OCI-LY3 (cell line): ENCODE measurements at regions not wholly inside any gene's neighbourhood (a gene's known extent, or its start where the extent isn't known, plus 50 kb on each side); places are given as distances from the start of the nearest gene placed in this dataset.

Source experiments
- H2AFZ ChIP-seq: fragments of 200-600, 300-600 bp; shearing (Covaris generic); 2 replicates; pipeline ENCODE4 v1.6.0; 2014; ENCODE audit warnings: antibody characterized with exemption, low read depth, low read length
- H3K27ac ChIP-seq: fragments of 200-600, 300-600 bp; sonication (generic); 2 replicates; pipeline ENCODE4 v1.5.1; 2014; ENCODE audit warnings: mild to moderate bottlenecking, low read length, moderate library complexity, mixed read lengths
- H3K27me3 ChIP-seq: fragments of 200-600, 300-600 bp; sonication (generic); 2 replicates; pipeline ENCODE4 v1.6.1; 2014; ENCODE audit warnings: low read depth, low read length, mixed read lengths
- H3K36me3 ChIP-seq: fragments of 200-600, 300-600 bp; sonication (generic); replicated peaks from 2 replicates; pipeline ENCODE3; 2014; ENCODE audit warnings: low read depth, low read length, mixed read lengths
- H3K4me1 ChIP-seq: fragments of 300-600, 200-600 bp; sonication (generic); 2 replicates; pipeline ENCODE4 v1.6.1; 2014; ENCODE audit warnings: low read length, mixed read lengths
- H3K4me2 ChIP-seq: fragments of 200-600, 300-600 bp; sonication (generic); 2 replicates; pipeline ENCODE4 v1.6.1; 2014; ENCODE audit warnings: low read length, mixed read lengths
- H3K4me3 ChIP-seq: fragments of 300-600, 200-600 bp; sonication (generic); 2 replicates; pipeline ENCODE4 v1.5.1; 2014; ENCODE audit warnings: antibody characterized with exemption, mild to moderate bottlenecking, low read length, moderate library complexity
- H3K79me2 ChIP-seq: fragments of 300-600, 200-600 bp; shearing (Covaris generic); 2 replicates; pipeline ENCODE4 v1.6.1; 2014; ENCODE audit warnings: mild to moderate bottlenecking, low read length, mixed read lengths
- H3K9ac ChIP-seq: fragments of 300-600, 200-600 bp; shearing (Covaris generic); 2 replicates; pipeline ENCODE4 v1.6.0; 2014; ENCODE audit warnings: mild to moderate bottlenecking, low read length, moderate library complexity
- H3K9me3 ChIP-seq: fragments of 200-600, 300-600 bp; shearing (Covaris generic); 2 replicates; pipeline ENCODE4 v1.6.1; 2014; ENCODE audit warnings: low read length, mixed read lengths; ENCODE audit not compliant: insufficient read depth
- H4K20me1 ChIP-seq: fragments of 200-600, 300-600 bp; sonication (generic); 2 replicates; pipeline ENCODE4 v1.6.1; 2016; ENCODE audit warnings: low read length, mixed read lengths; ENCODE audit not compliant: insufficient read depth
- CTCF ChIP-seq: fragments of 200-600, 300-600 bp; sonication (generic); IDR thresholded peaks from 2 replicates; pipeline ENCODE4 v1.5.1; 2014; ENCODE audit warnings: antibody characterized with exemption, low read length, low read depth
- EZH2phosphoT487 ChIP-seq: fragments of 200-600 bp; shearing (Covaris generic); IDR thresholded peaks from 2 replicates; pipeline ENCODE4 v1.6.1; 2018; ENCODE audit warnings: antibody characterized with exemption, mixed run types, low read depth

GRCh38 chr12:88865537-88865936 lies 285.3 kb upstream of the KITLG start:
- no peaks in the 10 kb centered on the region for H4K20me1 ChIP-seq
- H3K36me3 ChIP-seq = no peaks in the 10 kb centered on the region
- H3K27me3 ChIP-seq = no peaks in the 10 kb centered on the region
- no peak for TF ChIP-seq CTCF
- TF ChIP-seq EZH2phosphoT487 = no peak
- no peak overlapping the region for H3K9ac ChIP-seq
- H3K4me3 ChIP-seq = no peak overlapping the region
- H3K4me2 ChIP-seq = no peak overlapping the region
- no peak overlapping the region for H2AFZ ChIP-seq
- H3K79me2 ChIP-seq = no peaks in the 10 kb centered on the region
- H3K9me3 ChIP-seq = no peaks in the 10 kb centered on the region
- H3K27ac ChIP-seq = no peak overlapping the region
- no peaks in the 10 kb centered on the region for H3K4me1 ChIP-seq

GRCh38 chr12:88860851-88861250 lies 280.6 kb upstream of the KITLG start:
- no peak for TF ChIP-seq EZH2phosphoT487
- TF ChIP-seq CTCF = no peak

DNA sequence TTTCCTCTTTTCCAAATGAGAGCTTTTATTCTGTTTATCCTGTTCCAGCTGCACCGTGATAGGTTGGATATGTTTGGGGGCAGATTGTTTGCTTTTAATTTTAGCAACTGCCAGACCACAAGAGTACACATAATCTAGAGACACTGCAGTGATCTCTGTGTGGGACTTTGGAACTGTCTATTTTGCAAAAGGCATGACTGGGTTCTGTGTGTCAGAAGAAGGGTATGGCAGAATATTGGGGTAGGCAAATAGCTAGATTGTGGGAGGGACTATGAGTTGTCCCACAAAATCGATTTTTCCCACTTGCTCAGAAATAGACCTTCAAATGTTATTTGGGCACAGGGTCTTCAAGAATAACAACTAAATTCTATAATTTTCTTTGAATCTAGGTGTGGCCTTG lies 275.9 kb upstream of the KITLG start:
- Histone ChIP-seq H3K4me3 (no peak overlapping the region), H3K9me3 (no peaks in the 10 kb centered on the region), H3K36me3 (no peaks in the 10 kb centered on the region), H3K27ac (no peak overlapping the region), H2AFZ (no peak overlapping the region), H3K4me2 (no peak overlapping the region), H3K9ac (no peak overlapping the region), H3K4me1 (no peaks in the 10 kb centered on the region), H3K27me3 (no peaks in the 10 kb centered on the region), H3K79me2 (no peaks in the 10 kb centered on the region), H4K20me1 (no peaks in the 10 kb centered on the region)
- TF ChIP-seq EZH2phosphoT487 = no peak
- no peak for TF ChIP-seq CTCF

More at GRCh38 chr12:88860851-88861250, 280.6 kb upstream of the KITLG start:
- Histone ChIP-seq H3K36me3 (no peaks in the 10 kb centered on the region), H3K4me3 (no peak overlapping the region), H4K20me1 (no peaks in the 10 kb centered on the region), H3K79me2 (no peaks in the 10 kb centered on the region), H3K9me3 (no peaks in the 10 kb centered on the region), H3K9ac (no peak overlapping the region), H2AFZ (no peak overlapping the region), H3K27me3 (no peaks in the 10 kb centered on the region), H3K27ac (no peak overlapping the region), H3K4me2 (no peak overlapping the region), H3K4me1 (no peaks in the 10 kb centered on the region)

DNA sequence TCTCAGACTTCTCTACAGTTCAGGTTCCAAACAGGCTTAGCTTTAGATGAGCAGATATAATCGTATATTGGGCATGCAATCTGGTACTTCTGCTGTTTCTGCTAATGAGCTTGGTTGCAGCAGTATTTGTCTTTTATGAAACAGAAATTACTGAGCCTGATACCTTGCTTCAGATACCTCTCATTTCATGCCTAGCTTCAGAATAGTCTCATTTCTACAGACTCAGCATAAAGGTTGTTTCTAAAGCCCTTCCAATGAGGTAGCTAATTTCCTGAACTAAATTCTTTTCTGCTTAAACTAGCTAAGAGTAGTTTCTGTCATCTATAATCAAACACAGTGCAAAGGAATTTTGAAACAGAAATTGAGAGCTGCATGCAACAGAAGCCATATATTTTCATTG lies 275.0 kb upstream of the KITLG start:
- no peaks in the 10 kb centered on the region for H3K9me3 ChIP-seq
- no peak overlapping the region for H3K9ac ChIP-seq
- H3K27ac ChIP-seq = no peak overlapping the region
- H3K79me2 ChIP-seq = no peaks in the 10 kb centered on the region
- H3K4me1 ChIP-seq = no peaks in the 10 kb centered on the region
- H3K4me3 ChIP-seq = no peak overlapping the region
- no peaks in the 10 kb centered on the region for H3K36me3 ChIP-seq
- H2AFZ ChIP-seq = no peak overlapping the region
- H3K27me3 ChIP-seq = no peaks in the 10 kb centered on the region
- no peak for TF ChIP-seq CTCF
- no peak for TF ChIP-seq EZH2phosphoT487
- H3K4me2 ChIP-seq = no peak overlapping the region
- no peaks in the 10 kb centered on the region for H4K20me1 ChIP-seq
